Neural cell (in vitro differentiated cells): ENCODE measurements at regions not wholly inside any gene's neighbourhood (a gene's known extent, or its start where the extent isn't known, plus 50 kb on each side); places are given as distances from the start of the nearest gene placed in this dataset.

Experiments used
- H2AFZ ChIP-seq: fragments of 200-600, 300-800 bp; sonication (generic), shearing (Covaris generic); 2 replicates; pipeline ENCODE4 v1.6.0; 2014; ENCODE audit warnings: low read depth, mild to moderate bottlenecking, antibody characterized with exemption, low read length, moderate library complexity
- H3F3A ChIP-seq: fragments of 200-600 bp; shearing (Covaris generic); 2 replicates; pipeline ENCODE4 v1.6.1; 2016; ENCODE audit warnings: mild to moderate bottlenecking, moderate library complexity, mixed read lengths, antibody characterized with exemption, low read length; ENCODE audit not compliant: insufficient read depth, poor library complexity, severe bottlenecking
- H3K27ac ChIP-seq: fragments of 200-600, 300-800 bp; sonication (generic), shearing (Covaris generic); 2 replicates; pipeline ENCODE4 v1.5.1; 2014; ENCODE audit warnings: mild to moderate bottlenecking, low read length, moderate library complexity
- H3K27me3 ChIP-seq: fragments of 300-800, 200-600 bp; sonication (generic), shearing (Covaris generic); 2 replicates; pipeline ENCODE4 v1.6.0; 2014; ENCODE audit warnings: mild to moderate bottlenecking, low read depth, low read length, moderate library complexity; ENCODE audit not compliant: insufficient read depth
- H3K36me3 ChIP-seq: fragments of 300-800, 200-600 bp; sonication (generic), shearing (Covaris generic); 2 replicates; pipeline ENCODE4 v1.5.1; 2014; ENCODE audit warnings: mild to moderate bottlenecking, antibody characterized with exemption, low read length, moderate library complexity; ENCODE audit not compliant: insufficient read depth
- H3K4me2 ChIP-seq: fragments of 300-800, 200-600 bp; sonication (generic), shearing (Covaris generic); 2 replicates; pipeline ENCODE4 v1.6.0; 2014; ENCODE audit warnings: mild to moderate bottlenecking, low read length
- H3K4me3 ChIP-seq: fragments of 300-800, 200-600 bp; sonication (generic), shearing (Covaris generic); 2 replicates; pipeline ENCODE4 v1.5.1; 2014; ENCODE audit warnings: mild to moderate bottlenecking, low read length, moderate library complexity
- H3K79me2 ChIP-seq: fragments of 200-600 bp; shearing (Covaris generic); replicated peaks from 2 replicates; pipeline ENCODE4 v1.6.0; 2014; ENCODE audit warnings: mild to moderate bottlenecking, low read length, moderate library complexity; ENCODE audit not compliant: insufficient read depth
- H3K9ac ChIP-seq: fragments of 300-800, 200-600 bp; sonication (generic), shearing (Covaris generic); 2 replicates; pipeline ENCODE4 v1.6.1; 2016; ENCODE audit warnings: mild to moderate bottlenecking, low read length, mixed read lengths
- H3K9me2 ChIP-seq: fragments of 200-600 bp; shearing (Covaris generic); 2 replicates; pipeline ENCODE4 v1.6.1; 2016; ENCODE audit warnings: mild to moderate bottlenecking, low read length, mixed read lengths; ENCODE audit not compliant: insufficient read depth
- H3K9me3 ChIP-seq: fragments of 200-600, 300-800 bp; sonication (generic), shearing (Covaris generic); 2 replicates; pipeline ENCODE4 v1.6.1; 2016; ENCODE audit warnings: mild to moderate bottlenecking, mixed run types, low read length, moderate library complexity, mixed read lengths
- H4K20me1 ChIP-seq: fragments of 200-600 bp; shearing (Covaris generic); 2 replicates; pipeline ENCODE4 v1.6.1; 2016; ENCODE audit warnings: mild to moderate bottlenecking, mixed run types; ENCODE audit not compliant: insufficient read depth
- EP300 ChIP-seq: fragments of 450-650 bp; conservative IDR thresholded peaks from 2 replicates; pipeline ENCODE4 v1.6.1; 2014; ENCODE audit warnings: antibody characterized with exemption, mild to moderate bottlenecking, moderate library complexity; ENCODE audit not compliant: poor library complexity, severe bottlenecking
- EZH2 ChIP-seq: fragments of 200-600, 300-800 bp; shearing (Covaris generic), sonication (generic); IDR thresholded peaks from 2 replicates; pipeline ENCODE4 v1.6.1; 2014; ENCODE audit warnings: antibody characterized with exemption, low read length, borderline replicate concordance, mild to moderate bottlenecking; ENCODE audit not compliant: insufficient read depth, poor library complexity, severe bottlenecking
- MXI1 ChIP-seq: fragments of 450-650 bp; conservative IDR thresholded peaks from 2 replicates; pipeline ENCODE4 v1.6.1; 2014; ENCODE audit warnings: antibody characterized with exemption, mild to moderate bottlenecking; ENCODE audit not compliant: poor library complexity, severe bottlenecking
- POLR2AphosphoS5 ChIP-seq: IDR thresholded peaks from 2 replicates; pipeline ENCODE4 v1.6.1; 2012
- RAD21 ChIP-seq: fragments of 450-650 bp; conservative IDR thresholded peaks from 2 replicates; pipeline ENCODE4 v1.6.1; 2014; ENCODE audit warnings: antibody characterized with exemption, mild to moderate bottlenecking, moderate library complexity
- SMC3 ChIP-seq: fragments of 450-650 bp; conservative IDR thresholded peaks from 2 replicates; pipeline ENCODE4 v1.6.1; 2014; ENCODE audit warnings: antibody characterized with exemption, mild to moderate bottlenecking, moderate library complexity; ENCODE audit not compliant: poor library complexity
- TAF1 ChIP-seq: IDR thresholded peaks from 2 replicates; pipeline ENCODE4 v1.6.1; 2012; ENCODE audit warnings: low read depth
- TF ChIP-seq, protein P1 (sequence below): fragments of 450-650 bp; IDR thresholded peaks from 2 replicates; pipeline ENCODE4 v1.5.1; 2014; ENCODE audit warnings: antibody characterized with exemption, mild to moderate bottlenecking, moderate library complexity; ENCODE audit not compliant: poor library complexity, severe bottlenecking
- TF ChIP-seq, protein P2 (sequence below): IDR thresholded peaks from 2 replicates; pipeline ENCODE4 v1.6.1; 2012; ENCODE audit warnings: borderline replicate concordance

DNA sequence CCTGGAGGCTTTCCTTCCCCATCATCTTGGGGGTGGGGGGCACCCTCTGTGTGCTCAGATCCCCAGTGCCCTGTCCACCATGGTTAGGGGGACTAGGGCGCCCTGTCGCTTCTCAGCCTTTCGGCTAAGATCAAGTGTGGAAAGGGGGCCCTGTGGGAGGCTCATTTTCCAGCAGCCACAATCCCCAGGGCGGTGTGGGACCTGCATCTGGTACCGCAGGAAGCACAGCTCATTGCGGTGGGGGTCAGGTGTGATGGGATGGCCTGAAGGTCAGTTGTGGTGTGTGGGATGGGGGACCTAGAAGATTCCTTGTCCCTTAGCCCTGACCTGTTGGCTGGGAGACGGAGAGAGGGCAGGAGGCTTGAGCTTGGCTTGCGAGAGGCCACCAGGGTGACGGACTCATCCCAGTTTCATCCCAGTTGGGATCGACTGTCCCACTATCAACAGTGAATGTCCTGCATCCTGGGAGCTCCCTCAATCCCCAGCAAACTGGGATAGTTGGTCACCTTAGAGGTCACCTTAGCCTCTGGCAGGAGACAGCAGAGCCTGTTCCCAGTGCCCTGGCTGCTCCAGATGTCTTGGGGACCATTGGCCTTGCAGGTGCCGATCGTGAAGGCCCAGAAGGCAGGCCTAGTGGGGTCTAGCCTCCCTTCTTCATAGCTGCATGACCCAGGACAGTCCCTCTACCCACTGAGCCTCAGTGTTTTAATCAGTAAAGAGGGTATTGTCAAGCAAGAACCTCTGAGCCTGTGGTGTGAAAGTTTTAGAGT is 64.5 kb upstream of the PMEPA1 start:
- H3K36me3 ChIP-seq: no peaks in the 10 kb centered on the region
- H3F3A ChIP-seq: no peaks in the 10 kb centered on the region
- H3K79me2 ChIP-seq: no peaks in the 10 kb centered on the region
- no peaks in the 10 kb centered on the region for H3K27me3 ChIP-seq
- no peaks in the 10 kb centered on the region for H3K9me3 ChIP-seq
- no peak overlapping the region for H3K27ac ChIP-seq
- H4K20me1 ChIP-seq: no peaks in the 10 kb centered on the region
- no peaks in the 10 kb centered on the region for H3K9me2 ChIP-seq
- no peak for TF ChIP-seq MXI1
- no peak for TF ChIP-seq TAF1
- TF ChIP-seq, protein P1, sequence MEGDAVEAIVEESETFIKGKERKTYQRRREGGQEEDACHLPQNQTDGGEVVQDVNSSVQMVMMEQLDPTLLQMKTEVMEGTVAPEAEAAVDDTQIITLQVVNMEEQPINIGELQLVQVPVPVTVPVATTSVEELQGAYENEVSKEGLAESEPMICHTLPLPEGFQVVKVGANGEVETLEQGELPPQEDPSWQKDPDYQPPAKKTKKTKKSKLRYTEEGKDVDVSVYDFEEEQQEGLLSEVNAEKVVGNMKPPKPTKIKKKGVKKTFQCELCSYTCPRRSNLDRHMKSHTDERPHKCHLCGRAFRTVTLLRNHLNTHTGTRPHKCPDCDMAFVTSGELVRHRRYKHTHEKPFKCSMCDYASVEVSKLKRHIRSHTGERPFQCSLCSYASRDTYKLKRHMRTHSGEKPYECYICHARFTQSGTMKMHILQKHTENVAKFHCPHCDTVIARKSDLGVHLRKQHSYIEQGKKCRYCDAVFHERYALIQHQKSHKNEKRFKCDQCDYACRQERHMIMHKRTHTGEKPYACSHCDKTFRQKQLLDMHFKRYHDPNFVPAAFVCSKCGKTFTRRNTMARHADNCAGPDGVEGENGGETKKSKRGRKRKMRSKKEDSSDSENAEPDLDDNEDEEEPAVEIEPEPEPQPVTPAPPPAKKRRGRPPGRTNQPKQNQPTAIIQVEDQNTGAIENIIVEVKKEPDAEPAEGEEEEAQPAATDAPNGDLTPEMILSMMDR: no peak
- no peak for TF ChIP-seq EZH2
- no peak for TF ChIP-seq SMC3
- no peak for TF ChIP-seq RAD21
- no peak for TF ChIP-seq EP300
- TF ChIP-seq, protein P2, sequence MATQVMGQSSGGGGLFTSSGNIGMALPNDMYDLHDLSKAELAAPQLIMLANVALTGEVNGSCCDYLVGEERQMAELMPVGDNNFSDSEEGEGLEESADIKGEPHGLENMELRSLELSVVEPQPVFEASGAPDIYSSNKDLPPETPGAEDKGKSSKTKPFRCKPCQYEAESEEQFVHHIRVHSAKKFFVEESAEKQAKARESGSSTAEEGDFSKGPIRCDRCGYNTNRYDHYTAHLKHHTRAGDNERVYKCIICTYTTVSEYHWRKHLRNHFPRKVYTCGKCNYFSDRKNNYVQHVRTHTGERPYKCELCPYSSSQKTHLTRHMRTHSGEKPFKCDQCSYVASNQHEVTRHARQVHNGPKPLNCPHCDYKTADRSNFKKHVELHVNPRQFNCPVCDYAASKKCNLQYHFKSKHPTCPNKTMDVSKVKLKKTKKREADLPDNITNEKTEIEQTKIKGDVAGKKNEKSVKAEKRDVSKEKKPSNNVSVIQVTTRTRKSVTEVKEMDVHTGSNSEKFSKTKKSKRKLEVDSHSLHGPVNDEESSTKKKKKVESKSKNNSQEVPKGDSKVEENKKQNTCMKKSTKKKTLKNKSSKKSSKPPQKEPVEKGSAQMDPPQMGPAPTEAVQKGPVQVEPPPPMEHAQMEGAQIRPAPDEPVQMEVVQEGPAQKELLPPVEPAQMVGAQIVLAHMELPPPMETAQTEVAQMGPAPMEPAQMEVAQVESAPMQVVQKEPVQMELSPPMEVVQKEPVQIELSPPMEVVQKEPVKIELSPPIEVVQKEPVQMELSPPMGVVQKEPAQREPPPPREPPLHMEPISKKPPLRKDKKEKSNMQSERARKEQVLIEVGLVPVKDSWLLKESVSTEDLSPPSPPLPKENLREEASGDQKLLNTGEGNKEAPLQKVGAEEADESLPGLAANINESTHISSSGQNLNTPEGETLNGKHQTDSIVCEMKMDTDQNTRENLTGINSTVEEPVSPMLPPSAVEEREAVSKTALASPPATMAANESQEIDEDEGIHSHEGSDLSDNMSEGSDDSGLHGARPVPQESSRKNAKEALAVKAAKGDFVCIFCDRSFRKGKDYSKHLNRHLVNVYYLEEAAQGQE: no peak
- no peak for TF ChIP-seq POLR2AphosphoS5
- H3K9ac ChIP-seq: no peak overlapping the region
- no peak overlapping the region for H3K4me3 ChIP-seq
- H2AFZ ChIP-seq: no peak overlapping the region
- no peak overlapping the region for H3K4me2 ChIP-seq

DNA sequence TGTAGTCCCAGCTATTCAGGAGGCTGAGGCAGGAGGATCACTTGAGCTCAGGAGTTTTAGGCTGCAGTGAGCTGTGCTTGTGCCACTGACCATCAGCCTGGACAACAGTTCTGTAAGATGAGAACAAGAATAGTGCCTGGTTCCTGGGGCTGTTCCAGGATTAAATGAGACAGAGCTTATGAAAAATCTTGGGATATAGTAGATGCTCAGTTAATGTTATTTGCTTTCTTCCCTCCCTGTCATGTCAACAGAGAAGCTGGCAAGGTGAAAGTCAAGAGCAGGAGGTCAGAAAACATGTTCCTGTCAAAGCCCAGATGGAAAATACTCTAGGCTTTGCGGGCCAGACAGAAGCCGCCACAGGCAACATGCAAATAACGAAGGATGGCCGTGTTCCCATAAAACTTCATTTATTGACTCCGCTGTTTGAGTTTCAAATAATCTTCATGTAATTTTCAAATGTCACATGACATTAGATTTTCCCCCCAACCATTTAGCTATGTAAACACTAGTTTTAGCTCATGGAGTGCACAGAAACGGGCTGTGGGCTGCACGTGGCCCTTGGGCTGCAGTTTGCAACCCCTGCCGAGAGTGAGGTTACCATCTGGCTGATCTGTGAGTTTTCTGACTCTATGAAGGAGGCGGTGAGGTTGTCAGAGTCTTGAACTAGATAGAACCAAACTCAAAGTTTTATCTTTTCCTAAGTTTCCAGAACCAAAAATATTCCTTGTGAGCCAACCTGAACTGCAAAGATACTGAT is 63.4 kb upstream of the PMEPA1 start:
- H2AFZ ChIP-seq: no peak overlapping the region
- H3K9ac ChIP-seq: no peak overlapping the region
- no peaks in the 10 kb centered on the region for H3K9me3 ChIP-seq

More for the DNA sequence above, 63.4 kb upstream of the PMEPA1 start:
- Histone ChIP-seq H3K4me3 (no peak overlapping the region), H3K9me2 (no peaks in the 10 kb centered on the region), H3K27ac (no peak overlapping the region), H3K36me3 (no peaks in the 10 kb centered on the region), H3K79me2 (no peaks in the 10 kb centered on the region), H3K4me2 (no peak overlapping the region), H3F3A (no peaks in the 10 kb centered on the region), H3K27me3 (no peaks in the 10 kb centered on the region), H4K20me1 (no peaks in the 10 kb centered on the region)
- TF ChIP-seq TAF1 (no peak), MXI1 (no peak), POLR2AphosphoS5 (no peak), SMC3 (no peak), RAD21 (no peak), EP300 (no peak)
- TF ChIP-seq, protein P2: no peak
